OCI-LY3 (cell line): ENCODE measurements at regions not wholly inside any gene's neighbourhood (a gene's known extent, or its start where the extent isn't known, plus 50 kb on each side); places are given as distances from the start of the nearest gene placed in this dataset.

Experiments
- H2AFZ ChIP-seq: fragments of 200-600, 300-600 bp; shearing (Covaris generic); 2 replicates; pipeline ENCODE4 v1.6.0; 2014; ENCODE audit warnings: antibody characterized with exemption, low read depth, low read length
- H3K27ac ChIP-seq: fragments of 200-600, 300-600 bp; sonication (generic); 2 replicates; pipeline ENCODE4 v1.5.1; 2014; ENCODE audit warnings: mild to moderate bottlenecking, low read length, moderate library complexity, mixed read lengths
- H3K27me3 ChIP-seq: fragments of 200-600, 300-600 bp; sonication (generic); 2 replicates; pipeline ENCODE4 v1.6.1; 2014; ENCODE audit warnings: low read depth, low read length, mixed read lengths
- H3K36me3 ChIP-seq: fragments of 200-600, 300-600 bp; sonication (generic); replicated peaks from 2 replicates; pipeline ENCODE3; 2014; ENCODE audit warnings: low read depth, low read length, mixed read lengths
- H3K4me1 ChIP-seq: fragments of 300-600, 200-600 bp; sonication (generic); 2 replicates; pipeline ENCODE4 v1.6.1; 2014; ENCODE audit warnings: low read length, mixed read lengths
- H3K4me2 ChIP-seq: fragments of 200-600, 300-600 bp; sonication (generic); 2 replicates; pipeline ENCODE4 v1.6.1; 2014; ENCODE audit warnings: low read length, mixed read lengths
- H3K4me3 ChIP-seq: fragments of 300-600, 200-600 bp; sonication (generic); 2 replicates; pipeline ENCODE4 v1.5.1; 2014; ENCODE audit warnings: antibody characterized with exemption, mild to moderate bottlenecking, low read length, moderate library complexity
- H3K79me2 ChIP-seq: fragments of 300-600, 200-600 bp; shearing (Covaris generic); 2 replicates; pipeline ENCODE4 v1.6.1; 2014; ENCODE audit warnings: mild to moderate bottlenecking, low read length, mixed read lengths
- H3K9ac ChIP-seq: fragments of 300-600, 200-600 bp; shearing (Covaris generic); 2 replicates; pipeline ENCODE4 v1.6.0; 2014; ENCODE audit warnings: mild to moderate bottlenecking, low read length, moderate library complexity
- H3K9me3 ChIP-seq: fragments of 200-600, 300-600 bp; shearing (Covaris generic); 2 replicates; pipeline ENCODE4 v1.6.1; 2014; ENCODE audit warnings: low read length, mixed read lengths; ENCODE audit not compliant: insufficient read depth
- H4K20me1 ChIP-seq: fragments of 200-600, 300-600 bp; sonication (generic); 2 replicates; pipeline ENCODE4 v1.6.1; 2016; ENCODE audit warnings: low read length, mixed read lengths; ENCODE audit not compliant: insufficient read depth
- CTCF ChIP-seq: fragments of 200-600, 300-600 bp; sonication (generic); IDR thresholded peaks from 2 replicates; pipeline ENCODE4 v1.5.1; 2014; ENCODE audit warnings: antibody characterized with exemption, low read length, low read depth
- EZH2phosphoT487 ChIP-seq: fragments of 200-600 bp; shearing (Covaris generic); IDR thresholded peaks from 2 replicates; pipeline ENCODE4 v1.6.1; 2018; ENCODE audit warnings: antibody characterized with exemption, mixed run types, low read depth

- H3K27ac ChIP-seq = no peak overlapping the region
- TF ChIP-seq CTCF (no peak), EZH2phosphoT487 (no peak)
- no peak overlapping the region for H3K4me3 ChIP-seq
- H3K9me3 ChIP-seq = no peaks in the 10 kb centered on the region
- peak overlapping the region; percentile 14; the same call in 1 of the 2 replicates for H3K4me2 ChIP-seq
- H2AFZ ChIP-seq = no peak overlapping the region
- H3K79me2 ChIP-seq = no peaks in the 10 kb centered on the region
- no peak overlapping the region for H3K9ac ChIP-seq
- H4K20me1 ChIP-seq = no peaks in the 10 kb centered on the region
- H3K4me1 ChIP-seq = no peaks in the 10 kb centered on the region
- no peaks in the 10 kb centered on the region for H3K27me3 ChIP-seq
- no peaks in the 10 kb centered on the region for H3K36me3 ChIP-seq
These were observed 221.2 kb downstream of the SQOR start for GRCh38 chr15:45855907-45856579.

GRCh38 chr15:45857291-45857690 is 222.5 kb downstream of the SQOR start:
- Histone ChIP-seq H3K9ac (no peak overlapping the region), H3K79me2 (no peaks in the 10 kb centered on the region), H3K4me3 (no peak overlapping the region), H3K27me3 (no peaks in the 10 kb centered on the region), H3K27ac (no peak overlapping the region), H4K20me1 (no peaks in the 10 kb centered on the region), H2AFZ (no peak overlapping the region), H3K4me1 (no peaks in the 10 kb centered on the region), H3K4me2 (no peak overlapping the region), H3K9me3 (no peaks in the 10 kb centered on the region), H3K36me3 (no peaks in the 10 kb centered on the region)
- TF ChIP-seq CTCF (no peak), EZH2phosphoT487 (no peak)

GRCh38 chr15:45858491-45858890 is 223.7 kb downstream of the SQOR start:
- no peaks in the 10 kb centered on the region for H4K20me1 ChIP-seq
- TF ChIP-seq EZH2phosphoT487 = no peak
- TF ChIP-seq CTCF = no peak
- no peaks in the 10 kb centered on the region for H3K79me2 ChIP-seq
- H3K36me3 ChIP-seq = no peaks in the 10 kb centered on the region
- no peaks in the 10 kb centered on the region for H3K4me1 ChIP-seq
- no peak overlapping the region for H2AFZ ChIP-seq
- no peak overlapping the region for H3K4me3 ChIP-seq
- no peak overlapping the region for H3K9ac ChIP-seq
- no peak overlapping the region for H3K4me2 ChIP-seq
- no peak overlapping the region for H3K27ac ChIP-seq
- no peaks in the 10 kb centered on the region for H3K9me3 ChIP-seq
- H3K27me3 ChIP-seq = no peaks in the 10 kb centered on the region

- TF ChIP-seq EZH2phosphoT487 (no peak), CTCF (no peak)
- Histone ChIP-seq H3K4me3 (no peak overlapping the region), H3K36me3 (no peaks in the 10 kb centered on the region), H3K27me3 (no peaks in the 10 kb centered on the region), H3K4me1 (no peaks in the 10 kb centered on the region), H3K79me2 (no peaks in the 10 kb centered on the region), H3K27ac (no peak overlapping the region), H3K9ac (no peak overlapping the region), H3K4me2 (no peak overlapping the region), H3K9me3 (no peaks in the 10 kb centered on the region), H2AFZ (no peak overlapping the region), H4K20me1 (no peaks in the 10 kb centered on the region)
These were observed 227.2 kb downstream of the SQOR start for GRCh38 chr15:45862034-45862433.
